Retinal pigment epithelial cell (primary cell): ENCODE measurements at regions not wholly inside any gene's neighbourhood (a gene's known extent, or its start where the extent isn't known, plus 50 kb on each side); places are given as distances from the start of the nearest gene placed in this dataset.

Experiments used
- DNase-seq: peaks from one replicate; pipeline ENCODE4 v3.0.0-alpha.2; 2010; ENCODE audit warnings: low read depth
- H3K4me3 ChIP-seq: 2 replicates; pipeline ENCODE4 v1.5.1; 2011; ENCODE audit warnings: mild to moderate bottlenecking, low read length, control low read depth, moderate library complexity
- CTCF ChIP-seq: conservative IDR thresholded peaks from 2 replicates; pipeline ENCODE4 v1.5.1; 2011; ENCODE audit warnings: low read depth, low read length, control low read depth, inconsistent platforms

- H3K4me3 ChIP-seq, result no peak overlapping the region
- TF ChIP-seq CTCF, result no peak
- DNase-seq, result no peak
Observed at GRCh38 chr20:39619271-39619785, 657.2 kb downstream of the DHX35 start.

- no peak for DNase-seq
- H3K4me3 ChIP-seq, result no peak overlapping the region
- no peak for TF ChIP-seq CTCF
Observed at GRCh38 chr20:39611901-39612300, 649.8 kb downstream of the DHX35 start.

DNA sequence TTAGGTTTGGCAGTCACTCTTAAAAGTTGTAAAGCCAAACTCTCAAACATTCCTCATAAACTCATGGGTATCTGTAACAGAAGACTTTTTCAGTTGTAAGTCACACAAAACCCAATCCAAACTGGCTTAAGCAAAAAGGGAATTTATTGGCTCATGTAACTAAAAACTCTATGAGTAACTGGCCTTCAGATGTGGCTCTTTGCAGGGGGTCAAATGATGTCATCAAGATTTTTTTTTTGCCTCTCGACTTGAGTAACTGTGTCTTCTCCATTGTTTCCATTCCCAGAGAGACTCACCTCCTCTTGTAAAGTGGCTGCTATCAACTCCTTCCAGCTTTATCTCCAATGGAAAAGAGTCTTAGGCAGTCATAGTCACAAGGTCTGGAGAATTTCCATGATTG lies 645.0 kb downstream of the DHX35 start:
- no peak overlapping the region for H3K4me3 ChIP-seq
- no peak for TF ChIP-seq CTCF
- DNase-seq, result no peak

DNA sequence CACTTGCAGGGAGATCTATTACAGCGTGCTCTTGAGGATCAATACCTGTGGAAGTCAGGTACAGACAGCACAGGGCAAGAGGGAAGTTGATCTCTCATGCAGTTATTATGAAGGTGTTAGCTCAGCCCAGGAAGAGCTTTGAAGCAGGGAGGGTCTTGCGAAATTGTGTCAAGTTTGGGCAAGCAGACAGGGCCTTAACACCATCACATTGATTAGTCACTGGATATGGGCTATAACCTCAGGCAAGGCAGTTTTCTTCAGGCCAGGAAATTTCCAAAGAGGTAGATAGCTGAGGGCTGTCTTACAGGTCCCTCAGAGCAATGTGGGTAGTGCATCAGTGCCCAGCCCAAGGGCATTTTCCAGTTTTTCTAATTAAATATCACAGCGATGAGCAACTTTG lies 643.8 kb downstream of the DHX35 start:
- no peak for DNase-seq
- no peak for TF ChIP-seq CTCF
- H3K4me3 ChIP-seq, result no peak overlapping the region

DNA sequence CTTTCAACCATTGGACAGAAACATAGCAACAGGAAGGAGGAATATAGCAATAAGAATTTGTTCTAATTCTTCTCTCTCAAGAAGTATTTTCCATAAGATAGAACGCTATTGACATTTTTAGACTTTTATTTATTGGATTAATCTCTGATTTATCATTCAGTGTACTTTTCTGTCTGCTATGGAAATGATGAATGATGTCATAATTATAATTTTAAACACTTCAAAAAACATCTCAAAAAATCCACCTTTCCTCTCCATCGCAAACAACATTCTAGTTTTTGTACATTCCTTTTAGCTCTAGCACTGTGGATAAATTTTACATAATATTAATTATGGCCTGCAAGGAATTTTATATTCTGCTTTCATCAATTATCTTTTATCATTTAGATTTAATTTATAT lies 643.2 kb downstream of the DHX35 start:
- no peak for TF ChIP-seq CTCF
- no peak overlapping the region for H3K4me3 ChIP-seq
- no peak for DNase-seq

GRCh38 chr20:39603219-39603618 lies 641.1 kb downstream of the DHX35 start:
- no peak overlapping the region for H3K4me3 ChIP-seq
- no peak for DNase-seq
- TF ChIP-seq CTCF, result no peak

- no peak for TF ChIP-seq CTCF
- DNase-seq, result no peak
Observed at GRCh38 chr20:39602649-39603048, 640.5 kb downstream of the DHX35 start.

More at GRCh38 chr20:39602649-39603048, 640.5 kb downstream of the DHX35 start:
- H3K4me3 ChIP-seq, result no peak overlapping the region
